HEK293 (cell line): ENCODE measurements at regions not wholly inside any gene's neighbourhood (a gene's known extent, or its start where the extent isn't known, plus 50 kb on each side); places are given as distances from the start of the nearest gene placed in this dataset.

Experiments used
- ZNF391 ChIP-seq: fragments of 450-650 bp; formaldehyde crosslinking; IDR thresholded peaks from 2 replicates; pipeline ENCODE4 v1.5.1; 2016; ENCODE audit warnings: low read depth, missing biosample characterization, missing genetic modification characterization, borderline replicate concordance
- ZNF707 ChIP-seq: fragments of 450-650 bp; formaldehyde crosslinking; IDR thresholded peaks from 2 replicates; pipeline ENCODE4 v1.5.1; 2016; ENCODE audit warnings: missing biosample characterization, missing genetic modification characterization

DNA sequence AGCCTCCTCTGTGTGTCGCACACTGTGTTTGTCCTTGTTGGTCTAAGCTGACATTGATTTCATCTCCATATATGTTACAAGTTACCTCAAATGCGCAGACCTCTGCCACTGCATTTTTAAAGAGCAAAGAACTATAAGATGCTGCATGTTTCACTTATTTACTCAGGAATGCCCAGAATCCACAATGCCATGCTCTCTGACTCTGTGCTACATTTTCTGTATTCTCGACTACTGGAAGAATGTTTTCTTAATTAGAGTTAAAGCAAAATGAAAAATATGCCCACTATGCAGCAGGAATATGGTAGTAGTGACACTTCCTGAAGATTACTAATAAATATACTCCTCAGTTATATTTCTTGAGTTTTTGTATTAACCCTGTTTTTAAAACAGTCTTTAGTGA, 296.4 kb downstream of the HACE1 start:
- TF ChIP-seq ZNF707 (tag by site-specific recombination) (no peak), ZNF391 (tag by site-specific recombination) (no peak)
